GM12878 (cell line): ENCODE measurements at regions not wholly inside any gene's neighbourhood (a gene's known extent, or its start where the extent isn't known, plus 50 kb on each side); places are given as distances from the start of the nearest gene placed in this dataset.

ENCODE experiments used
- ATAC-seq: fragments of 200-7000 bp; cut with Tn5 transposase; 3 replicates; pipeline ENCODE4 v1.9.1; 2020; ENCODE audit warnings: mild to moderate bottlenecking, moderate library complexity
- BruUV-seq: library from RNA; stranded (reverse); fragments of 400-500 nt; replicated peaks from 2 replicates; lab custom pipeline; 2021; lab: Mats Ljungman, UMichigan
- CTCF ChIA-PET: fragments of 300-600 bp; sonication (Branson Sonifier 250); formaldehyde crosslinking; extraction: SDS; loops from one replicate; lab custom pipeline; 2021; ENCODE audit warnings: inconsistent platforms; lab: Yijun Ruan, JAX
- POLR2A ChIA-PET: fragments of 350-600 bp; formaldehyde crosslinking; extraction: SDS; loops from one replicate; lab custom pipeline; 2021; ENCODE audit warnings: inconsistent platforms; lab: Charles Lee
- RAD21 ChIA-PET: fragments of 300-600 bp; sonication (Branson Sonifier 250); formaldehyde crosslinking; loops from one replicate; lab custom pipeline; 2023; ENCODE audit warnings: antibody characterized with exemption; ENCODE audit not compliant: unreplicated experiment; lab: Charles Lee
- SMC1A ChIA-PET: fragments of 300-600 bp; sonication (Branson Sonifier 250); formaldehyde crosslinking; loops from one replicate; lab custom pipeline; 2023; ENCODE audit not compliant: unreplicated experiment, uncharacterized antibody; lab: Charles Lee
- DNase-seq: peaks from one replicate; pipeline ENCODE4 v3.0.0-alpha.2; 2011; ENCODE audit warnings: low read depth, low spot score
- FAIRE-seq: peaks from 3 replicates; lab custom pipeline; 2011; peaks lifted over from hg19 to GRCh38; lab: Jason Lieb, UNC
- H2AFZ ChIP-seq: 2 replicates; pipeline ENCODE4 v1.6.0; 2011; ENCODE audit warnings: low read depth, low read length, control low read depth; ENCODE audit not compliant: control insufficient read depth
- H3K27ac ChIP-seq: 2 replicates; pipeline ENCODE4 v1.5.1; 2011; ENCODE audit warnings: control low read depth; ENCODE audit not compliant: control insufficient read depth, insufficient read depth
- H3K27me3 ChIP-seq, 2 experiments: replicated peaks in 1 of 2; 2 replicates each; pipeline versions ENCODE4 v1.6.0 to v1.6.1; 2011; ENCODE audit warnings: low read length in 1 of 2; ENCODE audit not compliant: control insufficient read depth in 2 of 2, insufficient read depth in 2 of 2
- H3K36me3 ChIP-seq, 2 experiments: 2 replicates each; pipeline ENCODE4 v1.5.1; 2011; ENCODE audit warnings: low read length in 1 of 2; ENCODE audit not compliant: control insufficient read depth in 2 of 2, insufficient read depth in 2 of 2
- H3K4me1 ChIP-seq: 2 replicates; pipeline ENCODE4 v1.6.1; 2011; ENCODE audit warnings: mild to moderate bottlenecking, low read length, moderate library complexity, mixed read lengths; ENCODE audit not compliant: control insufficient read depth, insufficient read depth
- H3K4me2 ChIP-seq: 2 replicates; pipeline ENCODE4 v1.6.0; 2011; ENCODE audit warnings: control low read depth; ENCODE audit not compliant: control insufficient read depth, insufficient read depth
- H3K4me3 ChIP-seq: fragments of 200-600 bp; sonication (generic); 2 replicates; pipeline ENCODE4 v1.5.1; 2016
- H3K79me2 ChIP-seq: 2 replicates; pipeline ENCODE4 v1.6.0; 2011; ENCODE audit warnings: low read length; ENCODE audit not compliant: control insufficient read depth, insufficient read depth
- H3K9ac ChIP-seq: 2 replicates; pipeline ENCODE4 v1.8.0; 2011; ENCODE audit warnings: low read length, control low read depth, mixed read lengths; ENCODE audit not compliant: control insufficient read depth, insufficient read depth
- H3K9me3 ChIP-seq: replicated peaks from 3 replicates; pipeline ENCODE4 v1.5.1; 2011; ENCODE audit warnings: mild to moderate bottlenecking, low read length; ENCODE audit not compliant: control insufficient read depth, insufficient read depth
- H4K20me1 ChIP-seq: 2 replicates; pipeline ENCODE4 v1.6.0; 2011; ENCODE audit not compliant: control insufficient read depth, insufficient read depth
- CTCF ChIP-seq, 3 experiments: IDR thresholded peaks in 2 of 3; conservative IDR thresholded peaks in 1 of 3; 2 replicates each; pipeline ENCODE4 v1.5.1; 2011; ENCODE audit warnings: low read depth in 3 of 3, low read length in 3 of 3, mild to moderate bottlenecking in 3 of 3, control low read depth in 2 of 3, moderate library complexity in 2 of 3, inconsistent platforms in 1 of 3, mixed read lengths in 1 of 3; ENCODE audit not compliant: control insufficient read depth in 2 of 3, insufficient read depth in 1 of 3; ENCODE audit errors: extremely low read depth in 1 of 3
- ESRRA ChIP-seq: IDR thresholded peaks from 2 replicates; pipeline ENCODE4 v1.6.1; 2012; ENCODE audit warnings: mild to moderate bottlenecking, low read length, improper control_type of control experiment
- FOXM1 ChIP-seq: IDR thresholded peaks from 2 replicates; pipeline ENCODE4 v1.6.1; 2012; ENCODE audit warnings: low read depth, mild to moderate bottlenecking, inconsistent platforms, low read length, moderate library complexity
- HCFC1 ChIP-seq: fragments of 150-350 bp; IDR thresholded peaks from 2 replicates; pipeline ENCODE4 v1.6.1; 2014; ENCODE audit warnings: low read length
- IRF5 ChIP-seq: fragments of 450-650 bp; IDR thresholded peaks from 2 replicates; pipeline ENCODE4 v1.6.1; 2017; ENCODE audit warnings: borderline replicate concordance
- MAX ChIP-seq: IDR thresholded peaks from 2 replicates; pipeline ENCODE4 v1.6.1; 2012; ENCODE audit warnings: low read depth, low read length, improper control_type of control experiment
- NRF1 ChIP-seq: conservative IDR thresholded peaks from 2 replicates; pipeline ENCODE4 v1.6.1; 2011; ENCODE audit warnings: mild to moderate bottlenecking, low read depth, low read length, improper control_type of control experiment
- RAD21 ChIP-seq: IDR thresholded peaks from 2 replicates; pipeline ENCODE4 v1.6.1; 2011; ENCODE audit warnings: mild to moderate bottlenecking, low read depth, low read length, moderate library complexity; ENCODE audit not compliant: insufficient read depth
- RCOR1 ChIP-seq: conservative IDR thresholded peaks from 2 replicates; pipeline ENCODE4 v1.6.1; 2012; ENCODE audit warnings: low read depth, low read length, improper control_type of control experiment
- SIX5 ChIP-seq: IDR thresholded peaks from 2 replicates; pipeline ENCODE4 v1.6.1; 2011; ENCODE audit warnings: mild to moderate bottlenecking, low read depth, low read length, moderate library complexity; ENCODE audit not compliant: severe bottlenecking
- SPI1 ChIP-seq: IDR thresholded peaks from 2 replicates; pipeline ENCODE4 v1.6.1; 2011; ENCODE audit warnings: low read depth, mild to moderate bottlenecking, low read length, moderate library complexity, borderline replicate concordance; ENCODE audit not compliant: insufficient read depth
- TBL1XR1 ChIP-seq: IDR thresholded peaks from 2 replicates; pipeline ENCODE4 v1.6.1; 2012; ENCODE audit warnings: low read depth, low read length, improper control_type of control experiment
- TCF12 ChIP-seq: IDR thresholded peaks from 2 replicates; pipeline ENCODE4 v1.6.1; 2011; ENCODE audit warnings: low read depth, mild to moderate bottlenecking, low read length
- WGBS: methylation state at CpG from one replicate; pipeline ENCODE4 v1.1.6; 2016; ENCODE audit warnings: low lambda C conversion rate; ENCODE audit not compliant: insufficient replicate concordance, insufficient coverage; ENCODE audit errors: missing lambda C conversion rate; 5-methylcytosine and 5-hydroxymethylcytosine counted together
- in situ Hi-C: fragments of 300-500 bp; cut with MboI; formaldehyde crosslinking; loops from 9 replicates; pipeline ENCODE4 v1.14.3; 2018; ENCODE audit warnings: mixed read lengths
- intact Hi-C: fragments of 100-400 bp; cut with micrococcal nuclease; formaldehyde crosslinking; loops from one replicate; pipeline ENCODE4 v1.14.2; 2022; ENCODE audit not compliant: unreplicated experiment
- TF ChIP-seq, protein P1 (sequence below): IDR thresholded peaks from 2 replicates; pipeline ENCODE4 v1.6.1; 2012; ENCODE audit warnings: improper control_type of control experiment, low read depth, low read length; ENCODE audit not compliant: insufficient replicate concordance
- TF ChIP-seq, protein P2 (sequence below): IDR thresholded peaks from 2 replicates; pipeline ENCODE4 v1.6.1; 2012; ENCODE audit warnings: low read depth, low read length, improper control_type of control experiment

- no peak overlapping the region for H3K4me2 ChIP-seq
- no peak overlapping the region for H3K9ac ChIP-seq
- no peak for DNase-seq
- intact Hi-C loops (no loop called here), in situ Hi-C loops (no loop called here)
- H3K27ac ChIP-seq = no peak overlapping the region
- H3K27me3 ChIP-seq = no peaks in the 10 kb centered on the region
- ChIA-PET SMC1A (interaction anchor here (1.3 to 1.4 kb wide), 2 partner anchors 9 to 18 kb away, joined by 3 to 5 read pairs; no protein-coding TSS in a partner anchor), POLR2A (no interaction called here), CTCF (interaction anchor here (0.7 to 1.5 kb wide), 2 partner anchors 8 to 387 kb away, joined by 3 read pairs; no protein-coding TSS in a partner anchor), RAD21 (no interaction called here)
- ATAC-seq = no peak
- 13% methylated on average over 9 of the region's 9 CpGs for WGBS
- no peak overlapping the region for H2AFZ ChIP-seq
- BruUV-seq = no TSS peak
- H4K20me1 ChIP-seq = no peaks in the 10 kb centered on the region
- H3K4me1 ChIP-seq = no peaks in the 10 kb centered on the region
- no peaks in the 10 kb centered on the region for H3K36me3 ChIP-seq
- no peaks in the 10 kb centered on the region for H3K9me3 ChIP-seq
- no peaks in the 10 kb centered on the region for H3K79me2 ChIP-seq
- H3K4me3 ChIP-seq = no peak overlapping the region
- FAIRE-seq = no peak
- no peak for TF ChIP-seq IRF5
- no peak for TF ChIP-seq RCOR1
- no peak for TF ChIP-seq NRF1
- TF ChIP-seq ESRRA = no peak
- no peak for TF ChIP-seq FOXM1
- no peak for TF ChIP-seq TBL1XR1
- TF ChIP-seq TCF12 = no peak
- TF ChIP-seq RAD21 = no peak
- TF ChIP-seq, protein P1, sequence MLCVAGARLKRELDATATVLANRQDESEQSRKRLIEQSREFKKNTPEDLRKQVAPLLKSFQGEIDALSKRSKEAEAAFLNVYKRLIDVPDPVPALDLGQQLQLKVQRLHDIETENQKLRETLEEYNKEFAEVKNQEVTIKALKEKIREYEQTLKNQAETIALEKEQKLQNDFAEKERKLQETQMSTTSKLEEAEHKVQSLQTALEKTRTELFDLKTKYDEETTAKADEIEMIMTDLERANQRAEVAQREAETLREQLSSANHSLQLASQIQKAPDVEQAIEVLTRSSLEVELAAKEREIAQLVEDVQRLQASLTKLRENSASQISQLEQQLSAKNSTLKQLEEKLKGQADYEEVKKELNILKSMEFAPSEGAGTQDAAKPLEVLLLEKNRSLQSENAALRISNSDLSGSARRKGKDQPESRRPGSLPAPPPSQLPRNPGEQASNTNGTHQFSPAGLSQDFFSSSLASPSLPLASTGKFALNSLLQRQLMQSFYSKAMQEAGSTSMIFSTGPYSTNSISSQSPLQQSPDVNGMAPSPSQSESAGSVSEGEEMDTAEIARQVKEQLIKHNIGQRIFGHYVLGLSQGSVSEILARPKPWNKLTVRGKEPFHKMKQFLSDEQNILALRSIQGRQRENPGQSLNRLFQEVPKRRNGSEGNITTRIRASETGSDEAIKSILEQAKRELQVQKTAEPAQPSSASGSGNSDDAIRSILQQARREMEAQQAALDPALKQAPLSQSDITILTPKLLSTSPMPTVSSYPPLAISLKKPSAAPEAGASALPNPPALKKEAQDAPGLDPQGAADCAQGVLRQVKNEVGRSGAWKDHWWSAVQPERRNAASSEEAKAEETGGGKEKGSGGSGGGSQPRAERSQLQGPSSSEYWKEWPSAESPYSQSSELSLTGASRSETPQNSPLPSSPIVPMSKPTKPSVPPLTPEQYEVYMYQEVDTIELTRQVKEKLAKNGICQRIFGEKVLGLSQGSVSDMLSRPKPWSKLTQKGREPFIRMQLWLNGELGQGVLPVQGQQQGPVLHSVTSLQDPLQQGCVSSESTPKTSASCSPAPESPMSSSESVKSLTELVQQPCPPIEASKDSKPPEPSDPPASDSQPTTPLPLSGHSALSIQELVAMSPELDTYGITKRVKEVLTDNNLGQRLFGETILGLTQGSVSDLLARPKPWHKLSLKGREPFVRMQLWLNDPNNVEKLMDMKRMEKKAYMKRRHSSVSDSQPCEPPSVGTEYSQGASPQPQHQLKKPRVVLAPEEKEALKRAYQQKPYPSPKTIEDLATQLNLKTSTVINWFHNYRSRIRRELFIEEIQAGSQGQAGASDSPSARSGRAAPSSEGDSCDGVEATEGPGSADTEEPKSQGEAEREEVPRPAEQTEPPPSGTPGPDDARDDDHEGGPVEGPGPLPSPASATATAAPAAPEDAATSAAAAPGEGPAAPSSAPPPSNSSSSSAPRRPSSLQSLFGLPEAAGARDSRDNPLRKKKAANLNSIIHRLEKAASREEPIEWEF = no peak
- TF ChIP-seq, protein P2, sequence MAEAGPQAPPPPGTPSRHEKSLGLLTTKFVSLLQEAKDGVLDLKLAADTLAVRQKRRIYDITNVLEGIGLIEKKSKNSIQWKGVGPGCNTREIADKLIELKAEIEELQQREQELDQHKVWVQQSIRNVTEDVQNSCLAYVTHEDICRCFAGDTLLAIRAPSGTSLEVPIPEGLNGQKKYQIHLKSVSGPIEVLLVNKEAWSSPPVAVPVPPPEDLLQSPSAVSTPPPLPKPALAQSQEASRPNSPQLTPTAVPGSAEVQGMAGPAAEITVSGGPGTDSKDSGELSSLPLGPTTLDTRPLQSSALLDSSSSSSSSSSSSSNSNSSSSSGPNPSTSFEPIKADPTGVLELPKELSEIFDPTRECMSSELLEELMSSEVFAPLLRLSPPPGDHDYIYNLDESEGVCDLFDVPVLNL = no peak
- no peak for TF ChIP-seq SPI1
- TF ChIP-seq CTCF (IDR thresholded peaks at IDR 0.05 in 2 of 3, conservative IDR thresholded peaks at IDR 0.05 in 1 of 3; ENCODE audit: control insufficient read depth in 2 of 3, extremely low read depth in 1 of 3, insufficient read depth in 1 of 3, low read depth in 3 of 3, low read length in 3 of 3) = no peak
- no peak for TF ChIP-seq HCFC1
- no peak for TF ChIP-seq SIX5
- no peak for TF ChIP-seq MAX
These were observed 528.2 kb downstream of the NR2F2 start for GRCh38 chr15:96858694-96859093.
